Upper lobe of left lung (tissue), 6 donors: ENCODE measurements at regions not wholly inside any gene's neighbourhood (a gene's known extent, or its start where the extent isn't known, plus 50 kb on each side); places are given as distances from the start of the nearest gene placed in this dataset.

Experiments
- ATAC-seq, 2 donors: fragments of 200-7000 bp; cut with Tn5 transposase; one replicate each; pipeline ENCODE4 v1.9.1; 2022; ENCODE audit warnings: mild to moderate bottlenecking in 2 of 2, moderate library complexity in 2 of 2; ENCODE audit not compliant: low FRiP score in 2 of 2
- DNase-seq, 2 donors: peaks; one replicate each; pipeline ENCODE4 v3.0.0-alpha.2; 2019 to 2020
- H3K27ac ChIP-seq, 4 donors: fragments of 200-600 bp; sonication (generic); one replicate each; pipeline ENCODE4 v1.5.1; 2016 to 2019
- H3K27me3 ChIP-seq, 4 donors: fragments of 200-600 bp; sonication (generic); one replicate each; pipeline ENCODE4 v1.5.1; 2017 to 2019
- H3K36me3 ChIP-seq, 4 donors: fragments of 200-600 bp; sonication (generic); one replicate each; pipeline ENCODE4 v1.5.1; 2016 to 2019
- H3K4me1 ChIP-seq, 4 donors: fragments of 200-600 bp; sonication (generic); one replicate each; pipeline ENCODE4 v1.5.1; 2018 to 2019
- H3K4me3 ChIP-seq, 4 donors: fragments of 200-600 bp; sonication (generic); one replicate each; pipeline ENCODE4 v1.5.1; 2017 to 2019; ENCODE audit warnings: mild to moderate bottlenecking in 2 of 4, moderate library complexity in 1 of 4
- H3K9me3 ChIP-seq, 4 donors: fragments of 200-600 bp; sonication (generic); one replicate each; pipeline ENCODE4 v1.5.1; 2018 to 2019
- CTCF ChIP-seq, 6 experiments: fragments of 450-650 bp in 4 of 6; fragments of 200-600 bp in 2 of 6; sonication (generic) in 2 of 6; IDR thresholded peaks; one replicate each; pipeline ENCODE4 v1.5.1; 2016 to 2019; ENCODE audit warnings: antibody characterized with exemption in 6 of 6
- EP300 ChIP-seq, 4 donors: sonication (generic); formaldehyde crosslinking; IDR thresholded peaks; one replicate each; pipeline ENCODE4 v1.5.1; 2017; ENCODE audit warnings: antibody characterized with exemption in 4 of 4, control low read depth in 2 of 4
- POLR2A ChIP-seq, 4 donors: fragments of 450-650 bp; IDR thresholded peaks; one replicate each; pipeline ENCODE4 v1.5.1; 2016 to 2017; ENCODE audit warnings: antibody characterized with exemption in 4 of 4, mild to moderate bottlenecking in 2 of 4
- POLR2AphosphoS5 ChIP-seq, 2 donors: sonication (generic); formaldehyde crosslinking; IDR thresholded peaks; one replicate each; pipeline ENCODE4 v1.5.1; 2017; ENCODE audit warnings: antibody characterized with exemption in 2 of 2
- WGBS, 2 donors: methylation state at CpG; one replicate each; pipeline ENCODE4 v1.1.5; 2017 to 2018; 5-methylcytosine and 5-hydroxymethylcytosine counted together
- donor health status: DM: no; HTN: no; CAD: no; lungs with moderate emphysema.
- donor health status: DM: no; HTN: yes; CAD: no; lungs with severe emphysema.

- no peak overlapping the region for H3K4me3 ChIP-seq
- H3K4me1 ChIP-seq = peaks cover 4 to 21% (median 13%) of the 10 kb centered on the region in 4 donors
- TF ChIP-seq POLR2A (IDR thresholded peaks at IDR 0.05) (no peak), EP300 (IDR thresholded peaks at IDR 0.05) (no peak), POLR2AphosphoS5 (IDR thresholded peaks at IDR 0.05) (no peak), CTCF (IDR thresholded peaks at IDR 0.05) (no peak)
- 76 to 84% methylated on average over 15 to 16 of the region's 16 CpGs for WGBS, 2 donors
- DNase-seq (peak in 1 of 2 donors; percentile 50), ATAC-seq (peak in 1 of 2 donors; percentile 13)
- no peaks in the 10 kb centered on the region for H3K9me3 ChIP-seq
- H3K27ac ChIP-seq = no peak overlapping the region
- no peaks in the 10 kb centered on the region for H3K27me3 ChIP-seq
- no peaks in the 10 kb centered on the region for H3K36me3 ChIP-seq
Observed at GRCh38 chr3:194056731-194057415, 79.1 kb upstream of the HES1 start.

GRCh38 chr3:194057570-194058188, 78.3 kb upstream of the HES1 start:
- no peak overlapping the region for H3K27ac ChIP-seq
- peak overlapping the region in 3 of 4 donors; percentile 34 to 45 (median 44) for H3K4me3 ChIP-seq
- WGBS, 2 donors = 68 to 76% methylated on average over 8 of the region's 8 CpGs
- no peaks in the 10 kb centered on the region for H3K36me3 ChIP-seq
- peaks cover 4 to 21% (median 13%) of the 10 kb centered on the region in 4 donors for H3K4me1 ChIP-seq
- no peaks in the 10 kb centered on the region for H3K27me3 ChIP-seq
- no peak for ATAC-seq
- no peaks in the 10 kb centered on the region for H3K9me3 ChIP-seq
- no peak for DNase-seq
- no peak for TF ChIP-seq CTCF (IDR thresholded peaks at IDR 0.05)
- TF ChIP-seq EP300 (IDR thresholded peaks at IDR 0.05) = no peak
- TF ChIP-seq POLR2A (IDR thresholded peaks at IDR 0.05) = no peak
- TF ChIP-seq POLR2AphosphoS5 (IDR thresholded peaks at IDR 0.05) = no peak

DNA sequence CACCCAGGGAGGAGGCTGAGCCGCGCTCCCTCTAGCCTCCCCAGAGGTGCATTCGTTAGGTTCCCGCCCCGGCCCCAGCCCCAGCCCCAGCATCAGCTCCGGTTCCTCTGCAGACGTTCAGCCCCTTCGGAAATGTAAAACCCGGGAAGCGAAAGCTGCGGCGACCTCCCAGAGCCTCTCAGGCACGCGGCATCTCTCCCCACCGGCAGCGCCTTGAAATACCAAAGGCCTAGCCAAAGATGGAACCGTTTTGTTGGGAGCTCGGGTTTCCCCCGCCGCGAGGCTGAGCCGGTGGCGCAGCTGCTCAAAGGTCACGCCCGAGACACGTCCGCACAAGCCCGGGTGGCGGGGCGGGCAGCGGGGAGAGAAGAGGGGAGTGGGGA, 77.8 kb upstream of the HES1 start:
- ATAC-seq (peak in 1 of 2 donors; percentile 77), DNase-seq (peak; percentile 59 to 89)
- Histone ChIP-seq H3K27ac (no peak overlapping the region), H3K4me3 (peak overlapping the region in 3 of 4 donors; percentile 34 to 45 (median 44)), H3K4me1 (peaks cover 4 to 21% (median 13%) of the 10 kb centered on the region in 4 donors), H3K36me3 (no peaks in the 10 kb centered on the region), H3K27me3 (no peaks in the 10 kb centered on the region), H3K9me3 (no peaks in the 10 kb centered on the region)
- peak in 1 of 2 donors; percentile 24 for TF ChIP-seq POLR2AphosphoS5 (IDR thresholded peaks at IDR 0.05)
- no peak for TF ChIP-seq EP300 (IDR thresholded peaks at IDR 0.05)
- WGBS, 2 donors = 4% methylated on average over 14 to 31 of the region's 31 CpGs

DNA sequence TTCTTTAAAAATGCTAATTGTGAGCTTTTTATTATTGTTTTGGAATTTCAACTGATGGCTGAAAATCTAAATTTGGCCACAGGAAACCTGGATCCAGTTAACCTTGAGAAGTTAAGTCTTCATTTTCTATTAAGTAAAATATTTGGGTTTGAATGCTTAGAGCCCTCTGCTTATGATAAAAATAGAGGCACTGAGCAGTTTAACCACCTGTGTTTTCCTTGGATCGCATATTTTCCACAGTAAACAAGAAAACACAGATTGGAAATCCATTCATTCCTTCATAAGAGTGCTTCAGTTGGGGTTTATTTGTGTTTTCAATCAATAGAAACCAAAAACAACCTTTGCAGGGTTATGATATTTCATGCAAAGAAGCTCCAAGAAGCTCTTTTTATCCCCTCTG, 77.2 kb upstream of the HES1 start:
- 52 to 69% methylated on average over 1 of the region's 1 CpG for WGBS, 2 donors
- ATAC-seq = no peak
- Histone ChIP-seq H3K27me3 (no peaks in the 10 kb centered on the region), H3K9me3 (no peaks in the 10 kb centered on the region), H3K27ac (no peak overlapping the region), H3K4me3 (peak overlapping the region in 3 of 4 donors; percentile 34 to 45 (median 44)), H3K4me1 (peaks cover 4 to 21% (median 13%) of the 10 kb centered on the region in 4 donors), H3K36me3 (no peaks in the 10 kb centered on the region)
- TF ChIP-seq POLR2AphosphoS5 (IDR thresholded peaks at IDR 0.05) (no peak), POLR2A (IDR thresholded peaks at IDR 0.05) (no peak), CTCF (IDR thresholded peaks at IDR 0.05) (no peak), EP300 (IDR thresholded peaks at IDR 0.05) (no peak)
- DNase-seq = no peak

DNA sequence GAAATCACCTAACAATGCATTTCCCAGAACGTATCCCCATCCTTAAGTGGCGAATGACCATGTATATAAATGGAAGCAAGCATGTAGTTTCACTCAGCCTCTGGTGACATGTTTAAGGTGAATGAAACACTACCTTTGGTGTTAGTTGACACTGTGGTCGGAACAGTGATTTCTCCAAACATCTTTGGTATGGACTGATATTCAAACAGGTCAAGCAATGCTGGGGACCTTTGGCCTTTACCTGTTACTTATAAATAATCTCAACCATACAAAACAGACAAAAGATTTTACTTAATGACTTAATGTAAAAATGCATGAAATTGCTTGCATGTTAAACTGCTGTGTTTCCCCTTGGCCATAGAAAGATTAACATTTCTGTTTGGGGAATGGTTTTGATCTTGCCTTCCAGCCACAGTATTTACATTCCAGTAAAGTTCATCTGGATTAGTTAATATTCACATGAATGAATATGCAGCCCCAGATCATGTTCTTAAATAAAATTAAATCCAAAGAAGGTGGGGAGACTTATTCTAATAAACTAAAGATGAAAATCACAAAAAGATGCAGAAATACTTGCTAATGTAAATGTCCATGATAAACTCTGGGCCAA, 74.4 kb upstream of the HES1 start:
- Histone ChIP-seq H3K4me3 (no peak overlapping the region), H3K9me3 (no peaks in the 10 kb centered on the region), H3K4me1 (peaks cover 4 to 20% (median 13%) of the 10 kb centered on the region in 4 donors), H3K27me3 (no peaks in the 10 kb centered on the region), H3K27ac (no peak overlapping the region), H3K36me3 (no peaks in the 10 kb centered on the region)
- DNase-seq = no peak
- TF ChIP-seq CTCF (IDR thresholded peaks at IDR 0.05) (no peak), EP300 (IDR thresholded peaks at IDR 0.05) (no peak), POLR2AphosphoS5 (IDR thresholded peaks at IDR 0.05) (no peak), POLR2A (IDR thresholded peaks at IDR 0.05) (no peak)
- WGBS, 2 donors = 76 to 89% methylated on average over 3 of the region's 3 CpGs
- ATAC-seq = no peak
